ENCODE measurements at regions not wholly inside any gene's neighbourhood (a gene's known extent, or its start where the extent isn't known, plus 50 kb on each side); places are given as distances from the start of the nearest gene placed in this dataset.

GRCh38 chr2:209358992-209359391, 64.9 kb upstream of the MAP2 start:
- H3K27ac ChIP-seq (ENCODE audit: low read depth, low read length) = no peak overlapping the region
- no peak for TF ChIP-seq CTCF (IDR thresholded peaks at IDR 0.05; ENCODE audit: low read depth, low read length, poor library complexity, severe bottlenecking)
- no peak for TF ChIP-seq EZH2phosphoT487 (IDR thresholded peaks at IDR 0.05; ENCODE audit: borderline replicate concordance, low read length)

GRCh38 chr2:209367075-209367747, 56.6 kb upstream of the MAP2 start:
- H3K4me2 ChIP-seq (ENCODE audit: low read length) = no peak overlapping the region
- no peaks in the 10 kb centered on the region for H4K20me1 ChIP-seq (ENCODE audit: control insufficient read depth, insufficient read depth, low read depth, low read length)
- H3K27ac ChIP-seq (ENCODE audit: low read depth, low read length) = no peak overlapping the region
- no peaks in the 10 kb centered on the region for H3K4me1 ChIP-seq (ENCODE audit: control insufficient read depth, low read length)
- H3K9me2 ChIP-seq (replicated peaks; ENCODE audit: control insufficient read depth, low read length) = no peaks in the 10 kb centered on the region
- H3K36me3 ChIP-seq (ENCODE audit: control insufficient read depth, low read length) = no peaks in the 10 kb centered on the region
- no peaks in the 10 kb centered on the region for H3K79me2 ChIP-seq (ENCODE audit: control insufficient read depth, low read length)
- TF ChIP-seq EZH2phosphoT487 (IDR thresholded peaks at IDR 0.05; ENCODE audit: borderline replicate concordance, low read length) = no peak
- TF ChIP-seq CTCF (IDR thresholded peaks at IDR 0.05; ENCODE audit: low read depth, low read length, poor library complexity, severe bottlenecking) = no peak
- peaks cover 19% of the 10 kb centered on the region for H3K27me3 ChIP-seq (ENCODE audit: control insufficient read depth, low read length)
- H3K9me3 ChIP-seq (ENCODE audit: control insufficient read depth, insufficient read depth, low read length) = no peaks in the 10 kb centered on the region
- H3F3A ChIP-seq (ENCODE audit: control insufficient read depth, insufficient read depth) = no peaks in the 10 kb centered on the region
- no peak overlapping the region for H3K4me3 ChIP-seq (ENCODE audit: low read length)

More at GRCh38 chr2:209358992-209359391, 64.9 kb upstream of the MAP2 start:
- Histone ChIP-seq H3F3A (ENCODE audit: control insufficient read depth, insufficient read depth) (no peaks in the 10 kb centered on the region), H3K9me3 (ENCODE audit: control insufficient read depth, insufficient read depth, low read length) (no peaks in the 10 kb centered on the region), H3K4me1 (ENCODE audit: control insufficient read depth, low read length) (no peaks in the 10 kb centered on the region), H4K20me1 (ENCODE audit: control insufficient read depth, insufficient read depth, low read depth, low read length) (no peaks in the 10 kb centered on the region), H3K4me2 (ENCODE audit: low read length) (no peak overlapping the region), H3K36me3 (ENCODE audit: control insufficient read depth, low read length) (no peaks in the 10 kb centered on the region), H3K9me2 (replicated peaks; ENCODE audit: control insufficient read depth, low read length) (no peaks in the 10 kb centered on the region), H3K79me2 (ENCODE audit: control insufficient read depth, low read length) (no peaks in the 10 kb centered on the region), H3K27me3 (ENCODE audit: control insufficient read depth, low read length) (0 out of 2 replicates have a peak, but pooled peaks cover 2% of the 10 kb centered on the region), H3K4me3 (ENCODE audit: low read length) (no peak overlapping the region)

- Histone ChIP-seq H3K79me2 (ENCODE audit: control insufficient read depth, low read length) (no peaks in the 10 kb centered on the region), H3K4me2 (ENCODE audit: low read length) (no peak overlapping the region), H3K9me2 (replicated peaks; ENCODE audit: control insufficient read depth, low read length) (no peaks in the 10 kb centered on the region), H3K9me3 (ENCODE audit: control insufficient read depth, insufficient read depth, low read length) (no peaks in the 10 kb centered on the region), H3F3A (ENCODE audit: control insufficient read depth, insufficient read depth) (no peaks in the 10 kb centered on the region), H3K27ac (ENCODE audit: low read depth, low read length) (no peak overlapping the region), H3K4me3 (ENCODE audit: low read length) (no peak overlapping the region), H3K4me1 (ENCODE audit: control insufficient read depth, low read length) (no peaks in the 10 kb centered on the region), H4K20me1 (ENCODE audit: control insufficient read depth, insufficient read depth, low read depth, low read length) (no peaks in the 10 kb centered on the region), H3K27me3 (ENCODE audit: control insufficient read depth, low read length) (peaks cover 18% of the 10 kb centered on the region), H3K36me3 (ENCODE audit: control insufficient read depth, low read length) (no peaks in the 10 kb centered on the region)
- TF ChIP-seq EZH2phosphoT487 (IDR thresholded peaks at IDR 0.05; ENCODE audit: borderline replicate concordance, low read length) (no peak), CTCF (IDR thresholded peaks at IDR 0.05; ENCODE audit: low read depth, low read length, poor library complexity, severe bottlenecking) (no peak)
These were observed 55.4 kb upstream of the MAP2 start for GRCh38 chr2:209368406-209368805.
